Inflammatory macrophage treated with lipopolysaccharide for 4 hours (primary cell): ENCODE measurements at regions not wholly inside any gene's neighbourhood (a gene's known extent, or its start where the extent isn't known, plus 50 kb on each side); places are given as distances from the start of the nearest gene placed in this dataset.

Experiments
- DNase-seq: peaks from one replicate; pipeline ENCODE4 v3.0.0-alpha.2; 2020

- peak; percentile 65 for DNase-seq
These were observed 196.1 kb downstream of the MACC1 start for GRCh38 chr7:20021066-20021465.

GRCh38 chr7:20019757-20020432 is 197.3 kb downstream of the MACC1 start:
- peak; percentile 10 for DNase-seq

GRCh38 chr7:20016669-20017068 is 200.5 kb downstream of the MACC1 start:
- DNase-seq: no peak

DNA sequence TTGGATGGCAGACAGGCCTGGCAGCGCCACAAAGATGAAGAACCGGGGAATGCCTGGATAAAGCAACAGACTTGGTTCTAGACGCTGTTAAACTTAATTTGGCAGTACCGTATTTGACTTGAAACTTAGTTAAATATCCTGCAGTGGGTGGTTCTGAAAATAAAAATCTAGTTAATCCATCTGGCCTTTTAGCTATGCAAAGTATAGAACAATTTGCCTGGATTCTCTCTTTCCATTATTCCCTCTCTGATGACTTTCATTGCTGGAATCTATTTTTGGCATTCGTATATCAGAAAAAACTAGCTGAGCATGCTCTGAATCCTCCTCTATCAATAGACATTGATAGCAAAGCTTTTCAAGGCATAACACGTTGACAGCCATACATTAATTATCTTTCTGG is 203.6 kb downstream of the MACC1 start:
- no peak for DNase-seq

DNA sequence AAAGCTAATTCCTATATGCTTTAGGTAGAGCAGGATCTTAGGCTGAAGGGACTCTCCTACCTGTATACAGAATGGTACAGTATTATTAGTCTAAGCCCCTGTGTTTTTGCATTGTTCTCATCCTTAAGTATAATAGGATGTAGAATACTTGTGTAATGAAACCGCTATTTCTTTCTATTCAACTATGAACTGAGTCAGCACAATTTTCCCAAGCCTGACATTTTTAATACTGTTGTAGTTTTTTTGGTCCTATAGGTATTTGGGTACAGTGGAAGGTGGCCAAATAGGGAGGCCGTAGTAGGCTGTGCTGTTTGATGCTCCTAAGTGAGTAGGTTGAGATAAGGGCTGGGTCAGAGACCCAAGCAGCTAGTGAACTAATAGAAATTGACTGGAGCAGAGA is 205.1 kb downstream of the MACC1 start:
- DNase-seq: no peak

GRCh38 chr7:20010877-20011276 is 206.3 kb downstream of the MACC1 start:
- DNase-seq: no peak

GRCh38 chr7:20007510-20007909 is 209.7 kb downstream of the MACC1 start:
- no peak for DNase-seq

- no peak for DNase-seq
These were observed 212.1 kb downstream of the MACC1 start for GRCh38 chr7:20005081-20005480.

DNA sequence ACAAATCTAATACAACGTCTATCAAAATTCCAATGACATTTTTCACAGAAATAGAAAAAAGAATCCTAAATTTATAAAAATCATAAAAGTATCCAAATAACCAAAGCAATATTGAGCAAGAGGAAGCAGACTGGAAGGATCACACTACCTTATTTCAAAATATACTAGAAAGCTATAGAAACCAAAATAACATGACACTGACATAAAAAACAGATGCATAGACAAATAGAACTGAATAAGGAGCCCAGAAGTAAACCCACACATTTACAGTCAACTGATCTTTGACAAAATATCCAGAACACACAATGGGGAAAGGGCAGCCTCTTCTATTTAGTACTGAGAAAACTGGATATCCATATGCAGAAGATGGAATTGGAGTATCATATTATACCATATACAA is 217.5 kb downstream of the MACC1 start:
- peak; percentile 50 for DNase-seq

DNA sequence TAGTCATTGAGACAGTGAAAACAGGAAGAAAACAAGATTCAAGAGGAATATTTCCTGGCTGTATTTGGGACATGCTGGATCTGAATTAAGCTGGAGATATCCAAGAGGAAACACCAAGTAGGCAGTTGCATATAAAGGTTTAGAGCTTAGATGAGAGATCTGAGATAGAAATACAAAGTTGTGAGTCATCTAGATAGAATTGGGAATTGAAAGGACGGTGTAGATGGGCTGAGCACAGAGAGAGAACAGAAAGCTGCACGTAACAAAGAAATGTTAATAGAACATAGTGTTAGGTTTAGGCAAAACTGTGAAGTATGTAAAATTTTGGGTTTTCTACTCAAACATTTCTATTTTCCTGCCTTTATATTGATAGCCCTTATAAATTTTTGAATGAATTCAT is 218.5 kb upstream of the TMEM196 start:
- DNase-seq: no peak

DNA sequence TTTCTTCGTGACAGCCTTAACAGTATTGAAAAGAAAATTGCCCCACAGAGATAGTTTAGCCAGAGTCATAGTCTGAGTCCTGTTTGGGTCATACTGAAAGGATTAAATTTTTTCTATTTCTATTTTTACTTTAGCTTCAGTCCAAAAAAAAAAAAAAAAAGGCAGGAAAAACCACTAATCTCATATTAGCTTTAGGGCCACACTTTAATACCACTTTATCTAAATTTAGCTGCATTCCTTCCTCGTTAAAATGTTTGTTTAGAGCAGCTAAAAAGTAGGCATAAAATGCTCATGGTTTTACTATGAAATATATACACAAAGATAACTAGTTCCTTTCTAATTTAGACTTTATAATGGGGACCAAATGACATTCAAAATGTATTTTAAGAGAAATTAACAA is 216.5 kb upstream of the TMEM196 start:
- no peak for DNase-seq

DNA sequence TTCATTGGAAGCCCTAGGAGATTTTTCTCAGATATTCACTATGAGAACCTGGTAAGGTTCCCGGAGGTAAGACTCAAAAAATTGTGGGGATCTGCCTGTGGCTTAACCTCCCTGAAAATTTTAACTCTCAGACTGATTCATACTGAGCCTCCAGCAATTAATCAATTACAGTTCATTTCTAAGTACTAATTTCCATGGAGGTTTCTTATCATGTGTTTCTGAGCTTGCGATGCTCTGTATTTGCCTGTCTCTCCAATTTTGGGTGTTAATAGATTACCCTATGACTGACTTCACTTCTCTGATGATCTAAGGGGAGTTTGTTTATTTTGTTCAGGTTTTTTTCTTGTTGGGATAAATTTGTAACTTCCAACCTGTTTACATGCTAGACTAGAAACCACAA is 215.4 kb upstream of the TMEM196 start:
- no peak for DNase-seq

GRCh38 chr7:19984231-19984632 is 210.8 kb upstream of the TMEM196 start:
- DNase-seq: no peak

GRCh38 chr7:19982841-19983835 is 209.7 kb upstream of the TMEM196 start:
- DNase-seq: peak; percentile 83

DNA sequence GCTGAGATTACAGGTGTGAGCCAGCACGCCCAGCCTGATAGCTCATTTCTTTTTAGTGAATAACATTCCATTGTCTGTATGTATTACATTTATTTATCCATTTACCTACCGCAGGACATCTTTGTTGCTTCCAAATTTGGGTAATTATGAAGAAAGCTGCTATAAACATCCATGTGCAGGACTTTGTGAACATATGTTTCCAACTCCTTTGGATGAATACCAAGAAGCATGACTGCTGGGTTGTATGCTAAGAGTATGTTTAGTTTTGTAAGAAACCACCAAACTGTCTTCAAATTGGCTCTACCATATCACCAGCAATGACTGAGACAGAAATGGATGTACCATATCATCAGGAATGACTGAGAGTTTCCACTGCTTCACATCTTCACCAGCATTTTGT is 200.2 kb upstream of the TMEM196 start:
- DNase-seq: no peak

DNA sequence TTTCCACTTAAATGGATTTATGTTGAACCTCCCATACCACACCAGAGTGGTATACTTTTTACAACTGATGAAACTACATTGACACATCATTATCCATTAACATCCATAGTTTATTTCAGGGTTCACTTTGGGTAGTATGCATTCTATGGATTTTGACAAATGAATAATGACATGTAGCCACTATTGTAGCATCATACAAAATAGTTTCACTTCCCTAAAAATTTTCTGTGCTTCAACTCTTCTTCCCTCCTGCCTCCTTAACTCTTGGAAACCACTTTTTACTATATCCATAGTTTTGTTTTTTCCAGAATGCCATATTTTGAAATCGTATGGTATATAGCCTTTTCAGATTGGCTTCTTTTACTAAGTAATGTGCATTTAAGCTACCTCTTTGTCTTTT is 199.5 kb upstream of the TMEM196 start:
- DNase-seq: peak; percentile 17

DNA sequence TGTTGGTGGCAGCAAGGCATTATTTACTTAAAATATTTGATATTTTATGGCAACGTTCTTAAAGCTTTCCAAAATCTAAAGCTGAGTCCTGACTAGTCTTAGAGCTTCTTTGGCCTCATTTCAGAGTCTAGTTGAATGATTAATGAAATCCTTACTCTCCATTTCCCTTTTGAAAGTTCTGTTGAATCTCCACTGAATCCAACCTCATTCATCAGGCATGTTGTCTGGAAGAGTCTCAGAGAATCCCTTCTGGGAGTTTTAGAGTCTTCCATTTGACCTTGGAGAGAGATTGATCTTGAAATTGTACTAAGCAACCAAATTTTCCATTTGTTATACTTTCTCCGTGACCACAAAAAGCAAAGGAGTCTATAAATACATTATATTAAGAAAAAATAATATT is 198.5 kb upstream of the TMEM196 start:
- DNase-seq: no peak

GRCh38 chr7:19970514-19970913 is 197.1 kb upstream of the TMEM196 start:
- DNase-seq: no peak

- no peak for DNase-seq
These were observed 196.6 kb upstream of the TMEM196 start for GRCh38 chr7:19969859-19970493.

DNA sequence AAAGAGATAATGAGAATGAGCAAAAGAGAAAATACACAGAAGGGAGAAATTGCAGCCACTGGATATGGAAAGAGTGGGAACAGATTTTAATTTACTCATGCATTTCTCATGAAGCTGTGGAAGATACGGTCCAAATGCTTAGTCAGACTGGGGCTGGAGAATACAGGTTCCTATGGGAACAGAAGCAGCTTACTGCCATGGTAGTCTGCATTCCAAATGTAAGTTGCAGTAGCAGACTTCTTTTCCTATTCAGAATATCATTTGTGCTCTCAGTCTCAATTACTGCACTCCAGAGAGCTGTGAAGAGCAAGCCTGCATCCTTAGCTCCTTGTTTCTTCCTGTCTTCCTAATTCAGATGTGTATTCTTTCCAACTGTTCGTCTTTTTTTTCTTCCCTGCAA is 190.8 kb upstream of the TMEM196 start:
- no peak for DNase-seq

- no peak for DNase-seq
These were observed 190.3 kb upstream of the TMEM196 start for GRCh38 chr7:19963695-19964094.

- DNase-seq: peak; percentile 70
These were observed 185.0 kb upstream of the TMEM196 start for GRCh38 chr7:19958309-19958896.

DNA sequence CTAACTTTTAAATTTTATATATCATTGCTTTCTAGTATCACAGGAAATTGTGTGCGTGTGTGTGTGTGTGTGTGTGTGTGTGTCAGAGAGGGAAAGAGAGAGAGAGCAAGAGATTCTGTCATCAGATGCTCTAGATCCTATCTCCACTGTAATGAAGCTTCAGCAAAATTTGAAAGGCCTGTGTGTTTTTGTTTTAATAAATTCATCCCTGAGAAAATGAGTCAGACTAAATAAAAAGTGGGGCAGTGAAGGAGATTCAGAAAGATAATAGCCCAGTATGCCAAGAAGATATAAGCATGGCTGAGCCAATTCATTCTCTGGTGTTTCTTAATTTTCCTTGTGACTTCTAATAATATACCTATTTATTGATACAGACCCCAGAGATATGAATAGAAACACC is 184.2 kb upstream of the TMEM196 start:
- DNase-seq: no peak
